Right atrium auricular region (tissue), 2 donors: ENCODE measurements at regions not wholly inside any gene's neighbourhood (a gene's known extent, or its start where the extent isn't known, plus 50 kb on each side); places are given as distances from the start of the nearest gene placed in this dataset.

Experiments used
- DNase-seq: peaks from one replicate; pipeline ENCODE4 v3.0.0-alpha.2; 2019; ENCODE audit warnings: low spot score
- H3K27ac ChIP-seq, 2 donors: fragments of 200-600 bp; sonication (generic); 1 replicate in 1 of 2; 2 replicates in 1 of 2; pipeline ENCODE4 v1.5.1; 2016 to 2019
- H3K27me3 ChIP-seq, 2 donors: fragments of 200-600 bp; sonication (generic); one replicate each; pipeline versions ENCODE4 v1.5.1 to v1.6.0; 2017 to 2019
- H3K36me3 ChIP-seq: fragments of 200-600 bp; sonication (generic); one replicate; pipeline ENCODE4 v1.5.1; 2016
- H3K4me1 ChIP-seq, 2 donors: fragments of 200-600 bp; sonication (generic); one replicate each; pipeline versions ENCODE4 v1.5.1 to v1.6.0; 2017 to 2019
- H3K4me3 ChIP-seq, 2 donors: fragments of 200-600 bp; sonication (generic); 1 replicate in 1 of 2; 2 replicates in 1 of 2; pipeline ENCODE4 v1.5.1; 2017 to 2019; ENCODE audit warnings: mild to moderate bottlenecking in 1 of 2, moderate library complexity in 1 of 2
- H3K9me3 ChIP-seq, 2 donors: fragments of 200-600 bp; sonication (generic); one replicate each; pipeline ENCODE4 v1.5.1; 2019
- TF ChIP-seq, protein P1 (sequence below), 2 donors: fragments of 200-600 bp; sonication (generic); IDR thresholded peaks; one replicate each; pipeline ENCODE4 v1.5.1; 2019; ENCODE audit warnings: antibody characterized with exemption in 2 of 2

DNA sequence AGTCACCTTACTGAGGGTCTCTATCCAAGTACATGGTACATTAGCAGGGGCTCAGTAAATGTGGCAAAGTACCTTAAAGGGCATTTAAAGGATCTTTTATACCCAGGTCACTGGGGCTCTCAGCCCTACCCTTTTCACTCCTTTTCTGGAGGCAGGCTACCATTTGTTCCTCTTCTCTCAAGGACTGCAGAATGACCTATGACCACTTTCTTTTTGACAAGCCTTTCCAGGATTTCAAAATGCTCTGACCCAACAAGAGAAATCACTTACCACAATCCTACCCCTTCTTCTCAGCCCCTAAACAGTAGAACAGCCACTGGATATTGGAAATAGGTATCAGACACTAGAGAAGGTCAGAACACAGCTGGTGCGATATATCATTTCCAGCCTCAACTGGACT lies 221.8 kb upstream of the TPRG1 start:
- Histone ChIP-seq H3K4me1 (peaks cover 0 to 66% of the 10 kb centered on the region in 2 donors), H3K4me3 (no peak overlapping the region), H3K9me3 (no peaks in the 10 kb centered on the region), H3K36me3 (no peaks in the 10 kb centered on the region), H3K27me3 (no peaks in the 10 kb centered on the region), H3K27ac (peak overlapping the region; percentile 95 to 98)
- DNase-seq: no peak
- TF ChIP-seq, protein P1, sequence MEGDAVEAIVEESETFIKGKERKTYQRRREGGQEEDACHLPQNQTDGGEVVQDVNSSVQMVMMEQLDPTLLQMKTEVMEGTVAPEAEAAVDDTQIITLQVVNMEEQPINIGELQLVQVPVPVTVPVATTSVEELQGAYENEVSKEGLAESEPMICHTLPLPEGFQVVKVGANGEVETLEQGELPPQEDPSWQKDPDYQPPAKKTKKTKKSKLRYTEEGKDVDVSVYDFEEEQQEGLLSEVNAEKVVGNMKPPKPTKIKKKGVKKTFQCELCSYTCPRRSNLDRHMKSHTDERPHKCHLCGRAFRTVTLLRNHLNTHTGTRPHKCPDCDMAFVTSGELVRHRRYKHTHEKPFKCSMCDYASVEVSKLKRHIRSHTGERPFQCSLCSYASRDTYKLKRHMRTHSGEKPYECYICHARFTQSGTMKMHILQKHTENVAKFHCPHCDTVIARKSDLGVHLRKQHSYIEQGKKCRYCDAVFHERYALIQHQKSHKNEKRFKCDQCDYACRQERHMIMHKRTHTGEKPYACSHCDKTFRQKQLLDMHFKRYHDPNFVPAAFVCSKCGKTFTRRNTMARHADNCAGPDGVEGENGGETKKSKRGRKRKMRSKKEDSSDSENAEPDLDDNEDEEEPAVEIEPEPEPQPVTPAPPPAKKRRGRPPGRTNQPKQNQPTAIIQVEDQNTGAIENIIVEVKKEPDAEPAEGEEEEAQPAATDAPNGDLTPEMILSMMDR (IDR thresholded peaks at IDR 0.05): no peak

DNA sequence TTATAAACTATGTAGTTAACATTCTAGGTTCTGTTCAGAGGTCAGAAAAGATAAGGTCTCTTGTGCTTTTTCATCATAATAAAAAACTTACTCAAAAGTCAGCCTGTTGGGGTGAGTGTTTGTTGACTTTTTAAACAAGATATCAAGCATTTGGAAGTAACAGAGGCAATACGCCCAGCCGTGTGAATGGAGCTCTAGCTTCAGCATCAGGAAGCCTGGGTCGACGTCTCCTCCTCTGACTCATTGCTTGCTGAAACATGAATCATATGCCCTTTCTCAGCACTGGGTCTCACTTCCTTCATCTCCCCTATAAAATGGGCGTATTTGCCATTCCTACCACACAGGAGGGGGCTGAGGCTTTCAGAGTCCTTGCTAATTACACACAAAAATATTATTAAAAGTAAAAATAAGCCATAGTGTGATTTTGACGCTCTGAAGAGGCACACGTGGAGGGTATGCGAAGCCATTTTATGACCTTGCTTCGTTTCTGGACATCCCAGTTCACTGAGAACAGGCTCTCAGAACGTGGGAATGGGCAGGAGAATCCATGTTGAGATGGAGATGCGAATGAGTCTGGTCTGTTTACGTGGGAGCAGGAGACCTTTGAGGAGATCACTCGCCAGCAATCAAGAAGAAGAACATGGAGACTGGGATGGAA lies 220.8 kb upstream of the TPRG1 start:
- Histone ChIP-seq H3K36me3 (no peaks in the 10 kb centered on the region), H3K27me3 (no peaks in the 10 kb centered on the region), H3K4me3 (no peak overlapping the region), H3K27ac (peak overlapping the region; percentile 95 to 98), H3K4me1 (peaks cover 0 to 58% of the 10 kb centered on the region in 2 donors), H3K9me3 (no peaks in the 10 kb centered on the region)
- TF ChIP-seq, protein P1 (IDR thresholded peaks at IDR 0.05): no peak
- peak; percentile 97 for DNase-seq

GRCh38 chr3:188951734-188952133 lies 220.0 kb upstream of the TPRG1 start:
- no peak for DNase-seq
- TF ChIP-seq, protein P1 (IDR thresholded peaks at IDR 0.05): no peak
- H3K4me1 ChIP-seq: peaks cover 0 to 50% of the 10 kb centered on the region in 2 donors
- H3K27ac ChIP-seq: peak overlapping the region; percentile 95 to 98
- no peaks in the 10 kb centered on the region for H3K9me3 ChIP-seq
- no peaks in the 10 kb centered on the region for H3K36me3 ChIP-seq
- no peaks in the 10 kb centered on the region for H3K27me3 ChIP-seq
- no peak overlapping the region for H3K4me3 ChIP-seq

- Histone ChIP-seq H3K9me3 (no peaks in the 10 kb centered on the region), H3K27ac (peak overlapping the region; percentile 33 to 37), H3K36me3 (no peaks in the 10 kb centered on the region), H3K4me3 (no peak overlapping the region), H3K4me1 (peaks cover 0 to 30% of the 10 kb centered on the region in 2 donors), H3K27me3 (no peaks in the 10 kb centered on the region)
- DNase-seq: peak; percentile 88
- TF ChIP-seq, protein P1 (IDR thresholded peaks at IDR 0.05): peak; percentile 80 to 94
Observed at GRCh38 chr3:188954590-188955208, 217.1 kb upstream of the TPRG1 start.

DNA sequence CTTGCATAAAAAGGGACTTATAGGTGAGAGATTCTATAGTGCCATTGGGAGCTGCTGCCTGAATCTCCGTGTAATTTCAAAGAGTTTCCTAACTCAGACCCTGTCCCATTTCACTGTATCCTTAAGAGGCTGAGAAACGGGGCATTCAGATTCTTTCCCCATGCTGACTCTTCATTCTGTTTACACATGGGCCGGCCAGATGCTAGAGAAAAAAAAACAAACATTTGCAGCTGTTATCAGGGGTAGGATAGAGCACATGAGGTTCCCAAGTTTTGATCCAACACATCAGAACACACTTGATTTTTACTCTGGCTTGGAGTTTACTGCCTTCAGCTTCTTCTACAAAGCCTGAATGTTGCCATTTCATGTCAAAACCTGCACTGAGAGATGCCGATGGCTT lies 215.9 kb upstream of the TPRG1 start:
- no peak for DNase-seq
- no peaks in the 10 kb centered on the region for H3K9me3 ChIP-seq
- H3K27ac ChIP-seq: peak overlapping the region; percentile 43 to 54
- H3K36me3 ChIP-seq: no peaks in the 10 kb centered on the region
- H3K27me3 ChIP-seq: no peaks in the 10 kb centered on the region
- peaks cover 0 to 17% of the 10 kb centered on the region in 2 donors for H3K4me1 ChIP-seq
- H3K4me3 ChIP-seq: no peak overlapping the region
- TF ChIP-seq, protein P1 (IDR thresholded peaks at IDR 0.05): no peak
